ENCODE measurements at regions not wholly inside any gene's neighbourhood (a gene's known extent, or its start where the extent isn't known, plus 50 kb on each side); places are given as distances from the start of the nearest gene placed in this dataset.

GRCh38 chr13:44230736-44231135 is 142.9 kb upstream of the SERP2 start:
- 37% methylated on average over 6 of the region's 6 CpGs for whole genome bisulfite sequencing (ENCODE audit: insufficient coverage, insufficient replicate concordance, low lambda C conversion rate, missing lambda C conversion rate)
- Histone ChIP-seq H3K4me3 (no peak overlapping the region), H3K9me3 (replicated peaks; ENCODE audit: control insufficient read depth, insufficient read depth, low read length) (no peaks in the 10 kb centered on the region), H3K4me1 (ENCODE audit: control insufficient read depth, insufficient read depth, low read length) (no peaks in the 10 kb centered on the region), H3K27ac (ENCODE audit: control insufficient read depth, insufficient read depth) (no peak overlapping the region), H3K9ac (ENCODE audit: control insufficient read depth, insufficient read depth, low read length) (no peak overlapping the region), H3K36me3 (ENCODE audit: control insufficient read depth in 2 of 2, insufficient read depth in 2 of 2, low read length in 1 of 2) (no peaks in the 10 kb centered on the region), H3K4me2 (ENCODE audit: control insufficient read depth, insufficient read depth) (no peak overlapping the region), H2AFZ (ENCODE audit: control insufficient read depth, low read depth, low read length) (no peak overlapping the region), H3K27me3 (replicated peaks in 1 of 2; ENCODE audit: control insufficient read depth in 2 of 2, insufficient read depth in 2 of 2, low read length in 1 of 2) (peaks cover 0 to 5% of the 10 kb centered on the region in 2 experiments; a peak in 2 of 4 replicates), H3K79me2 (ENCODE audit: control insufficient read depth, insufficient read depth, low read length) (no peaks in the 10 kb centered on the region), H4K20me1 (ENCODE audit: control insufficient read depth, insufficient read depth) (no peaks in the 10 kb centered on the region)
- RAD21 ChIA-PET (ENCODE audit: unreplicated experiment): no interaction called here
- no peak for DNase-seq (ENCODE audit: low read depth, low spot score)
- TF ChIP-seq POLR2A (IDR thresholded peaks at IDR 0.05; ENCODE audit: low read depth, low read length): no peak
- SMC1A ChIA-PET (ENCODE audit: uncharacterized antibody, unreplicated experiment): no interaction called here
- in situ Hi-C loops (cut with MboI) (no loop called here), intact Hi-C loops (cut with micrococcal nuclease; ENCODE audit: unreplicated experiment) (no loop called here)
- POLR2A ChIA-PET: no interaction called here
- ATAC-seq: no peak
- CTCF ChIA-PET: no interaction called here
- no peak for FAIRE-seq
- BruUV-seq (replicated peaks): no TSS peak

GRCh38 chr13:44231786-44232516 is 141.7 kb upstream of the SERP2 start:
- BruUV-seq (replicated peaks): no TSS peak
- ATAC-seq: no peak
- DNase-seq (ENCODE audit: low read depth, low spot score): no peak
- Histone ChIP-seq H2AFZ (ENCODE audit: control insufficient read depth, low read depth, low read length) (no peak overlapping the region), H3K9ac (ENCODE audit: control insufficient read depth, insufficient read depth, low read length) (no peak overlapping the region), H3K4me3 (no peak overlapping the region), H3K36me3 (ENCODE audit: control insufficient read depth in 2 of 2, insufficient read depth in 2 of 2, low read length in 1 of 2) (no peaks in the 10 kb centered on the region), H3K9me3 (replicated peaks; ENCODE audit: control insufficient read depth, insufficient read depth, low read length) (no peaks in the 10 kb centered on the region), H3K27ac (ENCODE audit: control insufficient read depth, insufficient read depth) (no peak overlapping the region), H4K20me1 (ENCODE audit: control insufficient read depth, insufficient read depth) (no peaks in the 10 kb centered on the region), H3K27me3 (replicated peaks in 1 of 2; ENCODE audit: control insufficient read depth in 2 of 2, insufficient read depth in 2 of 2, low read length in 1 of 2) (peaks cover 0 to 5% of the 10 kb centered on the region in 2 experiments; a peak in 3 of 4 replicates), H3K4me2 (ENCODE audit: control insufficient read depth, insufficient read depth) (no peak overlapping the region), H3K4me1 (ENCODE audit: control insufficient read depth, insufficient read depth, low read length) (peaks cover 2% of the 10 kb centered on the region), H3K79me2 (ENCODE audit: control insufficient read depth, insufficient read depth, low read length) (no peaks in the 10 kb centered on the region)
- intact Hi-C loops (cut with micrococcal nuclease; ENCODE audit: unreplicated experiment) (no loop called here), in situ Hi-C loops (cut with MboI) (no loop called here)
- no peak for FAIRE-seq
- 69% methylated on average over 15 of the region's 15 CpGs for WGBS (ENCODE audit: insufficient coverage, insufficient replicate concordance, low lambda C conversion rate, missing lambda C conversion rate)
- TF ChIP-seq POLR2A (IDR thresholded peaks at IDR 0.05; ENCODE audit: low read depth, low read length): no peak
- TF ChIP-seq SRF (IDR thresholded peaks at IDR 0.05; ENCODE audit: low read depth in 2 of 2, low read length in 2 of 2): no peak
- TF ChIP-seq SREBF1 (IDR thresholded peaks at IDR 0.05; ENCODE audit: low read length): no peak
- no peak for TF ChIP-seq SPI1 (IDR thresholded peaks at IDR 0.05; ENCODE audit: borderline replicate concordance, insufficient read depth, low read depth, low read length)
- ChIA-PET RAD21 (ENCODE audit: unreplicated experiment) (no interaction called here), CTCF (interaction anchor here (0.6 kb wide), 1 partner anchor 207 kb away, joined by 3 read pairs; no protein-coding TSS in a partner anchor), POLR2A (interaction anchor here (0.6 kb wide), 1 partner anchor 14 kb away, joined by 4 read pairs; no protein-coding TSS in a partner anchor), SMC1A (ENCODE audit: uncharacterized antibody, unreplicated experiment) (no interaction called here)

Measured in GM12878 (cell line).